Islet of Langerhans (tissue), 1 donor: ENCODE measurements at regions not wholly inside any gene's neighbourhood (a gene's known extent, or its start where the extent isn't known, plus 50 kb on each side); places are given as distances from the start of the nearest gene placed in this dataset.

Source experiments
- FAIRE-seq: peaks from one replicate; lab custom pipeline; 2011; peaks lifted over from hg19 to GRCh38; lab: Jason Lieb, UNC

GRCh38 chr10:111515706-111516105 is 438.9 kb downstream of the ADRA2A start:
- FAIRE-seq, result no peak

DNA sequence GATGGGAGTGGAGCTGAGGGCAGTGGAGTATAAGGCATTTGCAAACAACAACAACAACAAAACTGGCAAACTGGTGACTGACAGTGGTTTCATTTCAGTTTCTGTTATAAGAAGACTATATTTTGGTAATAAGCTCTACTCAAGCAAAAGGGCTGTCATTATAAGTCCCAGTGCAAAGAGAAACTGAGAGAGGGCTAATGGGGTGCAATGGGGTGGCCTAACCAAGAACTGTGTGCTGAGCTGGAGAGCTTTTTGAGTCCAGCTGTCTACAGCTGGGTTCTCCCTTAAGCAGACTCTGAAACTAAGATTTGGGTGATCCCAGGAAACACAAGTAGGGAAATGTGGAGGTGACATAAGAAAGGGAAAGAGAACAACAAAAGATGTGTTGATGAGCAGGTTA is 439.3 kb downstream of the ADRA2A start:
- no peak for FAIRE-seq

- no peak for FAIRE-seq
These were observed 445.3 kb downstream of the ADRA2A start for GRCh38 chr10:111522141-111522540.

- no peak for FAIRE-seq
These were observed 445.7 kb downstream of the ADRA2A start for GRCh38 chr10:111522551-111522950.

DNA sequence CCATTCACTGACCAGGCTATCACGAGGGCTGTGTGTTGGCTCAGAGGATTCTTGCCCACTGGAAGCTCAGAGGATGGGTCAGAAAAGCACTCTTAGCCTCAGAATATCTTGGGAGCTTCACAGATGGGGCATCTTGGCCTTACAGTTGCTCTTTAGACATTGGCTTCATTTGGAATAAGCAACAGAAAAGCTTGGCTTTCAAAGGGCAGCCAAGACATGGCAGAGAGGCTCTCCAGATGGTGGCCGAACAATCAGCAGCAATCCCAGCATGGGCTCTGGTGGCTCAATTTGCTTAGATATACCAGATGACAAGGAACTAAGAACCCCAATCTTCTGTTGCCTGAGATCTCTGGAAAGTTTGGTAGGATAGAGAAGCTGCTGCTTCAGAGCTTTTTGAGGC is 446.2 kb downstream of the ADRA2A start:
- FAIRE-seq, result no peak

GRCh38 chr10:111524134-111524533 is 447.3 kb downstream of the ADRA2A start:
- FAIRE-seq, result no peak

DNA sequence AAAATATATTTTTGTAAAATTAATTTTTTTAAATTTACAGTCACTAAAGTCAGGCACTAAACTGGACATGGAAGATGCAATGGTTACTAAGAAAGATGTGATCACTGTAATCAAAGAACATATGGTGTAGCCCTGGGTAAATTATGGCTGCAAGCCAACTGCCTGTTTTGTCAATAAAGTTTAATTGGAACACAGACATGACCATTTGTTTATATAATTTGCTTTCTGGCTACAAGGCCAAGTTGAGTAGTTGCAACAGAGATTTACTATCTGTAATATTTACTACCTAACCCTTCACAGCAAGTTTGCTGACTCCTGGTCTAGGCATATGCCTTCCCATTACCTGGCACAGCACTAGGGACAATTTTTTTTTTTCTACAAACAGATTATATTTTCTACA is 448.9 kb downstream of the ADRA2A start:
- no peak for FAIRE-seq

DNA sequence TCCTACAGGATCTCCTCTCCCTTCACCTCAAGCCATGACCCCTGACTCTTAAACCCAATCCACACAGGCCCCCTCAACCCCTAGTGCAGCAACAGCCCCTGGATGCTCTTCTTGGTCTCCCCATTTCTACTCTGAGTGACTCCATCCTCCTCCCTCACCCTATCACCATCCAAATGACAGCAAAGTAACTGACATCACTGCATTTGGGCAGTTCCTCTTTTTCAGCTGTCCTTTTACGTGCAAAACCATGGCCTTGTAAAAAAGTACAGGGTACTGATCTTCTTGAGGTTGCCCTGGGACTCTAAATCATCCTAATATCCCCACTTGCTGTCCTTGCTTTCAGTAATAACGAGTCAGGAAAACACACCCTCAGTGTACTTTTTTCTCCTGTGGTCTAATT is 454.9 kb downstream of the ADRA2A start:
- no peak for FAIRE-seq

DNA sequence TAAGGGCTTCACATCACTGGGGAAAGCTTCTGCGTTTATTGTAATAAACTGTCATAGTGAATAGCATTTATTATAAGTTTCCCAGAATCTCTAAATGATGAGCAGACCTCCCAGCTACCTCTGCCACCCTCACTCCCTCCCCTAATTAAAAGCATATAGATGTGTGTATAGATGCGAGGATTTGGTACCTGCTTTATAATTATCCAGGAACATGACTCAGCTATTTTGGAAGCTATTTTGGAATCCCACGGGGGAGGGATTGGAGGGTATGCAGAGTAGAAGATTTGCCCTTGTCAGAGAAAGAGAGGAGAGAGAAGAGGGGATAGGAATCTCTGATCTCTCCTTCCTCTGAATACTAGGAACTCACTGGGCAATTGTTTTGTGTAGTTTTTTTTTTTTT is 455.3 kb downstream of the ADRA2A start:
- FAIRE-seq, result no peak

GRCh38 chr10:111539246-111539645 is 462.4 kb downstream of the ADRA2A start:
- FAIRE-seq, result peak; percentile 90

GRCh38 chr10:111543854-111544253 is 467.0 kb downstream of the ADRA2A start:
- no peak for FAIRE-seq

- no peak for FAIRE-seq
These were observed 469.2 kb downstream of the ADRA2A start for GRCh38 chr10:111545861-111546605.

DNA sequence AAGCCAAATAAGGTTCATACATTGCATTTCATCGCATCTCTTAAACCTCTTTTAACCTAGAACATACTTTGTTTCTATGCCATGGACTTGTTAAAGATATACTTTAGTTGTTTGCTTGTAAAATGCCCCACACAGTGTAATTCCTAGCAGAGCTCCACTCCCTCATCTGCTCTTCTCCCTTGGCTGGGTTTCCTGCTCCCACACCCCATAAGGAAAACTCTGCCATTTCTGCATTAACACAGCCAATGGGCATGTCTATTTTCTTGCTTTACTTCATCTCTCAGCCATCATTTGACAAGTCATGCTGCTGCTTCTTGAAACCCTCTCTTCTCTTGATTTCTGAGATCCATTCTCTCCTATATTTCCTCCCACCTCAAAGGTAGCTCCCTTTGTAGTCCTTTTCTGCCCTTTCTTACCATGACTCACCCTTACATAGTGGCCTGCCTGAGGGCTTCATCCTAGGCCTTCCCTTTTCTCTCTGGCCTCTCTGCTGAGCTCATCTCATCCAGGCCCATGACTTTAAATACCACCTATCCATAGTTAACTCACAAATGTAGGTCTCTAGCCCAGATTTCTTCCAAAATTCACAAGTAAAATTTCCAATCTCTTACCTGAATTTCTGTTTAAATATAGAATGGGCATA is 471.4 kb downstream of the ADRA2A start:
- no peak for FAIRE-seq

GRCh38 chr10:111551001-111551400 is 474.2 kb downstream of the ADRA2A start:
- FAIRE-seq, result no peak

GRCh38 chr10:111556666-111557065 is 479.8 kb downstream of the ADRA2A start:
- no peak for FAIRE-seq

- FAIRE-seq, result no peak
These were observed 481.4 kb downstream of the ADRA2A start for GRCh38 chr10:111558211-111558610.

DNA sequence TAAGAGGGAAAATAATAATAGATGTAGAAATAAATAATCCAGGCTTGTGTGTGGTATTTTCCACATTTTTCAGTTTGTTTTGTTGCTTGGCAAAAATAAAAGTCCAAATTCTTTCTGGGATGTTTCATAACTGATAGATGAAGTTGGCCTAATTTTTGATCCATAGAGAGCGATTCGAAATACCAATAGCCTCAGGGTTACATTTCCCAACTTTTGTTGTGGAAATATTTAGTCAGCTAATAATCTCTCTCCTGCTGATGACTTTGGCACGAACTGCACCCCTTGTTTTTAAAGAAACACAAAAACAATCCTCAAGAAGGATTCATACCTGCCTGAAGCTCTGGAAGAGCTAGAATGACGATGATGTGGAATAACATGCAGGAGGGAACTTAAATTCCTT is 483.2 kb downstream of the ADRA2A start:
- no peak for FAIRE-seq

GRCh38 chr10:111561124-111561523 is 484.3 kb downstream of the ADRA2A start:
- FAIRE-seq, result no peak

DNA sequence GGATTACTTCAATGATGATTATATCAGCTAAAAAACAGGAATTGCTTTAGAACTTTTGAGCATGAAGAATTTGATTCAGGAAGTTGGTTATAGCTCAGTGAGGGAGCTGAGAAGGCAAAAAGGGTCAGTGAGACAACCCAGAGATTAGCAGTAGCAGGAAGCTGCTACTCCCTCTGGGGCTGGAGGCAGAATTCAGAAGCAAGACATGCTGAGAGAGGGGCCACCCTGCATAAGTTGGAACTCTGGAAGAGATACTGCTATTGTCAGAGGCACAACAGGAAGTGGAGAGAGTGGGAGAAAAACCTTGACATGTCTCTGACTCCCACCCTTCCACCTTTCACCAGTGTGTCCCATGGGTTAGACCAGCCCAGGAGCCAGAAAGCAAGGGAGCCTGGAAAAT is 488.7 kb downstream of the ADRA2A start:
- FAIRE-seq, result no peak

- FAIRE-seq, result no peak
These were observed 501.2 kb downstream of the ADRA2A start for GRCh38 chr10:111578076-111578475.

GRCh38 chr10:111579473-111579872 is 502.6 kb downstream of the ADRA2A start:
- FAIRE-seq, result no peak

GRCh38 chr10:111590703-111591102 is 513.9 kb downstream of the ADRA2A start:
- no peak for FAIRE-seq

DNA sequence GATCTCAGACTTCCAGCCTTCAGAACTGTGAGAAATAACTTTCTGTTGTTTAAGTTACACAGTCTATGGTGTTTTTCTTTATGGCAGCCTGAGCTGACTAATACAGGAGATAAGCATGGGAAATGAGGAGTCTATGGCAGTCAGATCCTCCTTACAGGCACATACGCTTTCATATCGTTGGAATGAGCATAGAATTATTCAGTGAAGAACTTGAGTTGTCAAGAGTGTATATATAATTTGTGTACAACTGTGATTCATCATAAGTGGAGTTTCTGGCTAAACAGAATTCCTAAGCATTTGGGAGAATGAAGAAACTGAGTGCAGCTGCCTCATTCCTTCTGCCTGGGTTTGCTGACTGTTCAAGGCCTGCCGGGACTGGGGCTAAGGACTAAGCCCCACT is 516.7 kb downstream of the ADRA2A start:
- FAIRE-seq, result no peak

- no peak for FAIRE-seq
These were observed 518.3 kb downstream of the ADRA2A start for GRCh38 chr10:111595173-111595572.
